ENCODE measurements at regions not wholly inside any gene's neighbourhood (a gene's known extent, or its start where the extent isn't known, plus 50 kb on each side); places are given as distances from the start of the nearest gene placed in this dataset.

DNA sequence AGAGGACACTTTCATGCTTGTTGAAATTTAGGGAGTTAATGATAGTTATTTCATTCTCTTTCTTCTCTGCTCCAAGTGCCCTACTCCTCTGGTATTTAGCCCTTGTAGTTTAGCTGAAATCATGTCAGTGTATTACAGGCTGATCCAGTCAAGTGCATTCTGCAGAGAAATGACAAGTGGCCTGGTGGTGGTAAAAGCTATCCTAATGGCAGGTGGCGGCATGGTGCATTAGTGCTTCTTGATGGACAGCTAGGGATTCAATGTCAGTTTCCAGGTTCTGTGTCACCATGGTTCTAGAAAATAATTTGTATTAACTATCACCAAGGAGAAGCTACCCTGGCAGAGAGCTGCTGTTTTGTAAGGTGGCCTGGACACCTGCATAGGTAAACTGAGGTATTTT lies 90.0 kb upstream of the BNIP2 start:
- TF ChIP-seq, protein P1, sequence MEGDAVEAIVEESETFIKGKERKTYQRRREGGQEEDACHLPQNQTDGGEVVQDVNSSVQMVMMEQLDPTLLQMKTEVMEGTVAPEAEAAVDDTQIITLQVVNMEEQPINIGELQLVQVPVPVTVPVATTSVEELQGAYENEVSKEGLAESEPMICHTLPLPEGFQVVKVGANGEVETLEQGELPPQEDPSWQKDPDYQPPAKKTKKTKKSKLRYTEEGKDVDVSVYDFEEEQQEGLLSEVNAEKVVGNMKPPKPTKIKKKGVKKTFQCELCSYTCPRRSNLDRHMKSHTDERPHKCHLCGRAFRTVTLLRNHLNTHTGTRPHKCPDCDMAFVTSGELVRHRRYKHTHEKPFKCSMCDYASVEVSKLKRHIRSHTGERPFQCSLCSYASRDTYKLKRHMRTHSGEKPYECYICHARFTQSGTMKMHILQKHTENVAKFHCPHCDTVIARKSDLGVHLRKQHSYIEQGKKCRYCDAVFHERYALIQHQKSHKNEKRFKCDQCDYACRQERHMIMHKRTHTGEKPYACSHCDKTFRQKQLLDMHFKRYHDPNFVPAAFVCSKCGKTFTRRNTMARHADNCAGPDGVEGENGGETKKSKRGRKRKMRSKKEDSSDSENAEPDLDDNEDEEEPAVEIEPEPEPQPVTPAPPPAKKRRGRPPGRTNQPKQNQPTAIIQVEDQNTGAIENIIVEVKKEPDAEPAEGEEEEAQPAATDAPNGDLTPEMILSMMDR (IDR thresholded peaks at IDR 0.05) = no peak
- TF ChIP-seq EP300 (IDR thresholded peaks at IDR 0.05) (no peak), POLR2A (IDR thresholded peaks at IDR 0.05) (no peak), POLR2AphosphoS5 (IDR thresholded peaks at IDR 0.05) (no peak)
